Ishikawa (cell line): ENCODE measurements at regions not wholly inside any gene's neighbourhood (a gene's known extent, or its start where the extent isn't known, plus 50 kb on each side); places are given as distances from the start of the nearest gene placed in this dataset.

Experiments
- CEBPB ChIP-seq: IDR thresholded peaks from 2 replicates; pipeline ENCODE4 v1.6.1; 2012
- EGR1 ChIP-seq: IDR thresholded peaks from 2 replicates; pipeline ENCODE4 v1.6.1; 2012
- EP300 ChIP-seq: IDR thresholded peaks from 2 replicates; pipeline ENCODE4 v1.6.1; 2012; ENCODE audit warnings: borderline replicate concordance
- FOXM1 ChIP-seq: IDR thresholded peaks from 2 replicates; pipeline ENCODE4 v1.6.1; 2012; ENCODE audit warnings: low read depth, borderline replicate concordance
- MAX ChIP-seq: IDR thresholded peaks from 2 replicates; pipeline ENCODE4 v1.6.1; 2012
- RAD21 ChIP-seq: IDR thresholded peaks from 2 replicates; pipeline ENCODE4 v1.6.1; 2012; ENCODE audit warnings: low read depth
- REST ChIP-seq: IDR thresholded peaks from 2 replicates; pipeline ENCODE4 v1.6.1; 2012; ENCODE audit warnings: low read depth, mild to moderate bottlenecking
- TAF1 ChIP-seq: IDR thresholded peaks from 2 replicates; pipeline ENCODE4 v1.6.1; 2012; ENCODE audit warnings: low read depth, mild to moderate bottlenecking
- TCF12 ChIP-seq: IDR thresholded peaks from 2 replicates; pipeline ENCODE4 v1.6.1; 2012; ENCODE audit warnings: low read depth
- USF1 ChIP-seq: IDR thresholded peaks from 2 replicates; pipeline ENCODE4 v1.6.1; 2012
- YY1 ChIP-seq: IDR thresholded peaks from 2 replicates; pipeline ENCODE4 v1.6.1; 2012; ENCODE audit warnings: low read depth
- ZBTB7A ChIP-seq: IDR thresholded peaks from 2 replicates; pipeline ENCODE4 v1.6.1; 2012; ENCODE audit warnings: low read depth

- no peak for TF ChIP-seq EP300
- TF ChIP-seq CEBPB: no peak
- no peak for TF ChIP-seq REST
- peak; percentile 47; the same call in 1 of the 2 replicates for TF ChIP-seq TCF12
- no peak for TF ChIP-seq RAD21
- no peak for TF ChIP-seq TAF1
- no peak for TF ChIP-seq ZBTB7A
- no peak for TF ChIP-seq MAX
- no peak for TF ChIP-seq FOXM1
- TF ChIP-seq EGR1: no peak
- TF ChIP-seq YY1: no peak
- TF ChIP-seq USF1: no peak
Observed at GRCh38 chr3:87359826-87360225, 83.4 kb upstream of the POU1F1 start.
